ENCODE measurements at regions not wholly inside any gene's neighbourhood (a gene's known extent, or its start where the extent isn't known, plus 50 kb on each side); places are given as distances from the start of the nearest gene placed in this dataset.

GRCh38 chr15:67006083-67007065 is 59.0 kb upstream of the SMAD3 start:
- TF ChIP-seq, protein P1, sequence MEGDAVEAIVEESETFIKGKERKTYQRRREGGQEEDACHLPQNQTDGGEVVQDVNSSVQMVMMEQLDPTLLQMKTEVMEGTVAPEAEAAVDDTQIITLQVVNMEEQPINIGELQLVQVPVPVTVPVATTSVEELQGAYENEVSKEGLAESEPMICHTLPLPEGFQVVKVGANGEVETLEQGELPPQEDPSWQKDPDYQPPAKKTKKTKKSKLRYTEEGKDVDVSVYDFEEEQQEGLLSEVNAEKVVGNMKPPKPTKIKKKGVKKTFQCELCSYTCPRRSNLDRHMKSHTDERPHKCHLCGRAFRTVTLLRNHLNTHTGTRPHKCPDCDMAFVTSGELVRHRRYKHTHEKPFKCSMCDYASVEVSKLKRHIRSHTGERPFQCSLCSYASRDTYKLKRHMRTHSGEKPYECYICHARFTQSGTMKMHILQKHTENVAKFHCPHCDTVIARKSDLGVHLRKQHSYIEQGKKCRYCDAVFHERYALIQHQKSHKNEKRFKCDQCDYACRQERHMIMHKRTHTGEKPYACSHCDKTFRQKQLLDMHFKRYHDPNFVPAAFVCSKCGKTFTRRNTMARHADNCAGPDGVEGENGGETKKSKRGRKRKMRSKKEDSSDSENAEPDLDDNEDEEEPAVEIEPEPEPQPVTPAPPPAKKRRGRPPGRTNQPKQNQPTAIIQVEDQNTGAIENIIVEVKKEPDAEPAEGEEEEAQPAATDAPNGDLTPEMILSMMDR (IDR thresholded peaks at IDR 0.05; ENCODE audit: low read depth, low read length): no peak
- peak in 1 of 2 donors; percentile 35 for DNase-seq (ENCODE audit: low read depth in 2 of 2)
- H3K4me3 ChIP-seq (replicated peaks in 1 of 2; ENCODE audit: low read depth in 2 of 2, low read length in 2 of 2): no peak overlapping the region

GRCh38 chr15:67009576-67010569 is 55.5 kb upstream of the SMAD3 start:
- no peak overlapping the region for H3K4me3 ChIP-seq (replicated peaks in 1 of 2; ENCODE audit: low read depth in 2 of 2, low read length in 2 of 2)
- TF ChIP-seq, protein P1 (IDR thresholded peaks at IDR 0.05; ENCODE audit: low read depth, low read length): no peak
- no peak for DNase-seq (ENCODE audit: low read depth in 2 of 2)

GRCh38 chr15:67010898-67011616 is 54.3 kb upstream of the SMAD3 start:
- TF ChIP-seq, protein P1 (IDR thresholded peaks at IDR 0.05; ENCODE audit: low read depth, low read length): no peak
- no peak for DNase-seq (ENCODE audit: low read depth in 2 of 2)
- H3K4me3 ChIP-seq (replicated peaks in 1 of 2; ENCODE audit: low read depth in 2 of 2, low read length in 2 of 2): no peak overlapping the region

DNA sequence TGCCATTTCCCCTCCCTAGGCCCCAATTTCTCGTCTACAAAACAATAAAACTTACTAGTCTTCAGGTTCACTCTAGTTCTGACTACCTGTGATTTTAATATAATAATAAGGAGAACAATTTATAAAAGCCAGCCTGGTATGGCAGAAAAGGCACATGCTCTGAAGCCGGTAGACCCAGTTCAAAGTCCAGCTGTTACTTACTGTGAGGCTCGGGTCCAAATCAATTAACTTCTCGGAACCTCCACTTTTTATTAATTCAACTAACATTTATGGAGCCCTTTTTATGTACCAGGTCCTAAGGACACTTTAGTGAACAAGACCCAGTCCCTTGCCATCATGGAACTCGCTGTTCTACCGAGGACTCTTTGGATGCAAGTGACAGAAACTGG is 53.8 kb upstream of the SMAD3 start:
- no peak overlapping the region for H3K4me3 ChIP-seq (replicated peaks in 1 of 2; ENCODE audit: low read depth in 2 of 2, low read length in 2 of 2)
- TF ChIP-seq, protein P1 (IDR thresholded peaks at IDR 0.05; ENCODE audit: low read depth, low read length): no peak
- no peak for DNase-seq (ENCODE audit: low read depth in 2 of 2)

DNA sequence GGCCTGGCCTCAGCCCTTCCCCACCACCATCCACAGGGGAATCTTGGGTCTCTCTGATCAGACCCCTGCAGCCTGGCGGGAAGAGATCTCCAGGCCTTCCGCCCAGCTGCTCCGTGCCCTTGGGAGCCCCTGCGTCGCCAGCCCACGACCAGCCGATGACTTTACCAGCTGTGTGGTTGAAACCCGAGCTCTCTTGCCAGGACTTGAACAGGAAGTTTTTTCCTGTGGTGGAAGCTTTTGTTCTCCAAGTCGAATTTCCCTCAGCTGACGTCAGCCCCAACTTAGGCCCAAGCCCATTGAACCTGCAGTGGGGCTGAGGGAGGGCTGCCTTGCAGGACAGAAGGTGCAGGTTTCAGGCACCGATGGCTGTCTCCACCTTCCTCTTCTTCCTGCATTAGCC is 51.7 kb upstream of the SMAD3 start:
- TF ChIP-seq, protein P1 (IDR thresholded peaks at IDR 0.05; ENCODE audit: low read depth, low read length): no peak
- DNase-seq (ENCODE audit: low read depth in 2 of 2): peak; percentile 60 to 74
- no peak overlapping the region for H3K4me3 ChIP-seq (replicated peaks in 1 of 2; ENCODE audit: low read depth in 2 of 2, low read length in 2 of 2)

Measured in cardiac fibroblast (primary cell).